LoVo (cell line): ENCODE measurements at regions not wholly inside any gene's neighbourhood (a gene's known extent, or its start where the extent isn't known, plus 50 kb on each side); places are given as distances from the start of the nearest gene placed in this dataset.

Experiments used
- DNase-seq: peaks from one replicate; pipeline ENCODE4 v3.0.0-alpha.2; 2016; ENCODE audit warnings: low spot score

- DNase-seq: no peak
These were observed 117.5 kb upstream of the HMGCLL1 start for GRCh38 chr6:55696501-55696900.

- DNase-seq: no peak
These were observed 117.0 kb upstream of the HMGCLL1 start for GRCh38 chr6:55696041-55696440.

GRCh38 chr6:55694759-55695158, 115.8 kb upstream of the HMGCLL1 start:
- no peak for DNase-seq

- peak; percentile 40 for DNase-seq
These were observed 115.2 kb upstream of the HMGCLL1 start for GRCh38 chr6:55694148-55694547.

GRCh38 chr6:55679503-55679902, 100.5 kb upstream of the HMGCLL1 start:
- DNase-seq: no peak

- DNase-seq: no peak
These were observed 99.6 kb upstream of the HMGCLL1 start for GRCh38 chr6:55678330-55679224.

GRCh38 chr6:55676736-55677135, 97.7 kb upstream of the HMGCLL1 start:
- DNase-seq: no peak

GRCh38 chr6:55675941-55676340, 96.9 kb upstream of the HMGCLL1 start:
- DNase-seq: no peak

- no peak for DNase-seq
These were observed 95.7 kb upstream of the HMGCLL1 start for GRCh38 chr6:55674672-55675071.

GRCh38 chr6:55670850-55671413, 91.9 kb upstream of the HMGCLL1 start:
- no peak for DNase-seq

GRCh38 chr6:55669028-55669427, 90.0 kb upstream of the HMGCLL1 start:
- no peak for DNase-seq

GRCh38 chr6:55668591-55668990, 89.6 kb upstream of the HMGCLL1 start:
- DNase-seq: no peak

- no peak for DNase-seq
These were observed 88.3 kb upstream of the HMGCLL1 start for GRCh38 chr6:55667341-55667740.

GRCh38 chr6:55666606-55667225, 87.7 kb upstream of the HMGCLL1 start:
- no peak for DNase-seq

- DNase-seq: no peak
These were observed 87.0 kb upstream of the HMGCLL1 start for GRCh38 chr6:55666037-55666436.

- no peak for DNase-seq
These were observed 85.9 kb upstream of the HMGCLL1 start for GRCh38 chr6:55664591-55665587.

GRCh38 chr6:55663914-55664313, 84.9 kb upstream of the HMGCLL1 start:
- no peak for DNase-seq

- no peak for DNase-seq
These were observed 80.3 kb upstream of the HMGCLL1 start for GRCh38 chr6:55659304-55659703.

- no peak for DNase-seq
These were observed 75.5 kb upstream of the HMGCLL1 start for GRCh38 chr6:55654445-55654844.

GRCh38 chr6:55652429-55652828, 73.4 kb upstream of the HMGCLL1 start:
- no peak for DNase-seq

- no peak for DNase-seq
These were observed 72.0 kb upstream of the HMGCLL1 start for GRCh38 chr6:55651015-55651414.

GRCh38 chr6:55643861-55644260, 64.9 kb upstream of the HMGCLL1 start:
- DNase-seq: no peak
